H9 (cell line): ENCODE measurements at regions not wholly inside any gene's neighbourhood (a gene's known extent, or its start where the extent isn't known, plus 50 kb on each side); places are given as distances from the start of the nearest gene placed in this dataset.

Source experiments
- DNase-seq: peaks from one replicate; pipeline ENCODE4 v3.0.0-alpha.2; 2017
- H2AFZ ChIP-seq: one replicate; pipeline ENCODE4 v1.6.1; 2013; ENCODE audit warnings: mild to moderate bottlenecking, low read length, control low read depth, moderate library complexity
- H2AK5ac ChIP-seq: 2 replicates; pipeline ENCODE4 v1.6.1; 2013; ENCODE audit warnings: low read length, control low read depth, mixed read lengths; ENCODE audit not compliant: insufficient read length
- H2BK120ac ChIP-seq: one replicate; pipeline ENCODE4 v1.6.1; 2013; ENCODE audit warnings: low read depth, mild to moderate bottlenecking, low read length, control low read depth, inconsistent platforms; ENCODE audit not compliant: poor library complexity, severe bottlenecking
- H2BK12ac ChIP-seq: 2 replicates; pipeline ENCODE4 v1.6.1; 2013; ENCODE audit warnings: low read length, control low read depth, mixed read lengths, low read depth; ENCODE audit not compliant: insufficient read length
- H2BK15ac ChIP-seq: 2 replicates; pipeline ENCODE4 v1.6.1; 2013; ENCODE audit warnings: low read depth, low read length, control low read depth
- H2BK20ac ChIP-seq: one replicate; pipeline ENCODE4 v1.6.1; 2013; ENCODE audit warnings: low read depth, mild to moderate bottlenecking, low read length, control low read depth, inconsistent platforms; ENCODE audit not compliant: poor library complexity, severe bottlenecking
- H2BK5ac ChIP-seq: 2 replicates; pipeline ENCODE4 v1.6.1; 2013; ENCODE audit warnings: low read length, control low read depth, mixed read lengths; ENCODE audit not compliant: insufficient read length
- H3K14ac ChIP-seq: 2 replicates; pipeline ENCODE4 v1.6.1; 2013; ENCODE audit warnings: low read length, control low read depth; ENCODE audit not compliant: insufficient read depth
- H3K18ac ChIP-seq: 2 replicates; pipeline ENCODE4 v1.6.1; 2013; ENCODE audit warnings: low read depth, mild to moderate bottlenecking, mixed read lengths, low read length, control low read depth; ENCODE audit not compliant: insufficient read length
- H3K23ac ChIP-seq: 2 replicates; pipeline ENCODE4 v1.6.1; 2013; ENCODE audit warnings: low read length, control low read depth, mixed read lengths, low read depth; ENCODE audit not compliant: insufficient read length
- H3K23me2 ChIP-seq: 2 replicates; pipeline ENCODE4 v1.6.1; 2013; ENCODE audit warnings: low read depth, mild to moderate bottlenecking, mixed read lengths, low read length, control low read depth; ENCODE audit not compliant: insufficient read length, poor library complexity, severe bottlenecking
- H3K27ac ChIP-seq: 2 replicates; pipeline ENCODE4 v1.5.1; 2013; ENCODE audit warnings: low read length, control low read depth, mixed read lengths, low read depth; ENCODE audit not compliant: insufficient read length
- H3K27me3 ChIP-seq: 2 replicates; pipeline ENCODE4 v1.6.1; 2013; ENCODE audit warnings: low read length, control low read depth, inconsistent platforms; ENCODE audit not compliant: insufficient read depth
- H3K4ac ChIP-seq: 2 replicates; pipeline ENCODE4 v1.6.1; 2013; ENCODE audit warnings: low read depth, mild to moderate bottlenecking, control low read depth, inconsistent platforms, low read length, moderate library complexity
- H3K4me1 ChIP-seq: 2 replicates; pipeline ENCODE4 v1.6.1; 2013; ENCODE audit warnings: low read length, control low read depth, inconsistent platforms; ENCODE audit not compliant: insufficient read depth
- H3K4me2 ChIP-seq: 2 replicates; pipeline ENCODE4 v1.6.1; 2013; ENCODE audit warnings: low read length, control low read depth, mixed read lengths; ENCODE audit not compliant: insufficient read length, insufficient read depth
- H3K56ac ChIP-seq: 2 replicates; pipeline ENCODE4 v1.6.1; 2013; ENCODE audit warnings: low read depth, mild to moderate bottlenecking, mixed read lengths, low read length, control low read depth; ENCODE audit not compliant: insufficient read length
- H3K79me1 ChIP-seq: 2 replicates; pipeline ENCODE4 v1.6.1; 2013; ENCODE audit warnings: low read depth, mild to moderate bottlenecking, moderate library complexity, low read length, control low read depth, inconsistent platforms; ENCODE audit not compliant: insufficient read depth, poor library complexity, severe bottlenecking
- H3K79me2 ChIP-seq: 2 replicates; pipeline ENCODE4 v1.6.1; 2013; ENCODE audit warnings: low read length, control low read depth, inconsistent platforms; ENCODE audit not compliant: insufficient read depth
- H3K9ac ChIP-seq: 2 replicates; pipeline ENCODE4 v1.6.1; 2013; ENCODE audit warnings: low read length, control low read depth, mixed read lengths; ENCODE audit not compliant: insufficient read length; ENCODE audit errors: extremely low read depth
- H3K9me3 ChIP-seq: one replicate; pipeline ENCODE4 v1.6.1; 2013; ENCODE audit warnings: low read depth, low read length, inconsistent platforms; ENCODE audit not compliant: control insufficient read depth
- H3T11ph ChIP-seq: one replicate; pipeline ENCODE4 v1.6.1; 2013; ENCODE audit warnings: mild to moderate bottlenecking, low read length, control low read depth, inconsistent platforms
- H4K20me1 ChIP-seq: one replicate; pipeline ENCODE4 v1.6.1; 2013; ENCODE audit not compliant: control insufficient read depth, insufficient read length, insufficient read depth
- H4K5ac ChIP-seq: 2 replicates; pipeline ENCODE4 v1.6.1; 2013; ENCODE audit warnings: low read depth, mild to moderate bottlenecking, mixed read lengths, low read length, control low read depth; ENCODE audit not compliant: insufficient read length
- H4K8ac ChIP-seq: replicated peaks from 2 replicates; pipeline ENCODE4 v1.6.1; 2013; ENCODE audit warnings: low read length, control low read depth, mixed read lengths, low read depth; ENCODE audit not compliant: insufficient read length
- H4K91ac ChIP-seq: 2 replicates; pipeline ENCODE4 v1.6.1; 2013; ENCODE audit warnings: low read depth, mild to moderate bottlenecking, moderate library complexity, mixed read lengths, low read length, control low read depth; ENCODE audit not compliant: insufficient read length
- H3K27ac Mint-ChIP-seq, 3 experiments: 2 replicates in 2 of 3; 3 replicates in 1 of 3; pipeline ENCODE4 v1.8.0; 2020 to 2021; ENCODE audit warnings: mixed read lengths in 3 of 3, mild to moderate bottlenecking in 1 of 3, moderate library complexity in 1 of 3
- H3K27me3 Mint-ChIP-seq: 2 replicates; pipeline ENCODE4 v1.8.0; 2021; ENCODE audit warnings: low read depth, mild to moderate bottlenecking, moderate library complexity, mixed read lengths
- H3K36me3 Mint-ChIP-seq, 3 experiments: 2 replicates in 2 of 3; 3 replicates in 1 of 3; pipeline ENCODE4 v1.8.0; 2020 to 2021; ENCODE audit warnings: low read depth in 3 of 3, mixed read lengths in 3 of 3; ENCODE audit not compliant: insufficient read depth in 1 of 3
- H3K4me1 Mint-ChIP-seq, 2 experiments: 2 replicates each; pipeline ENCODE4 v1.8.0; 2020; ENCODE audit warnings: mixed read lengths in 2 of 2
- H3K4me3 Mint-ChIP-seq, 2 experiments: 2 replicates in 1 of 2; 3 replicates in 1 of 2; pipeline ENCODE4 v1.8.0; 2020 to 2021; ENCODE audit warnings: mild to moderate bottlenecking in 2 of 2, mixed read lengths in 2 of 2, moderate library complexity in 1 of 2
- H3K9me3 Mint-ChIP-seq, 2 experiments: 2 replicates in 1 of 2; 3 replicates in 1 of 2; pipeline ENCODE4 v1.8.0; 2020; ENCODE audit warnings: mild to moderate bottlenecking in 2 of 2, mixed read lengths in 2 of 2, moderate library complexity in 1 of 2
- WGBS: extraction: QIAGEN DNeasy Blood & Tissue Kit; methylation state at CpG from one replicate; pipeline ENCODE4 v1.1.7; 2013; ENCODE audit warnings: missing lambda C conversion rate, low lambda C conversion rate, mixed read lengths; ENCODE audit not compliant: insufficient read length; ENCODE audit errors: extremely low coverage; 5-methylcytosine and 5-hydroxymethylcytosine counted together
- TF ChIP-seq, protein P1 (sequence below): fragments of 200-600 bp; sonication (generic); conservative IDR thresholded peaks from 3 replicates; pipeline ENCODE4 v1.8.0; 2021; ENCODE audit warnings: antibody characterized with exemption, mild to moderate bottlenecking

DNA sequence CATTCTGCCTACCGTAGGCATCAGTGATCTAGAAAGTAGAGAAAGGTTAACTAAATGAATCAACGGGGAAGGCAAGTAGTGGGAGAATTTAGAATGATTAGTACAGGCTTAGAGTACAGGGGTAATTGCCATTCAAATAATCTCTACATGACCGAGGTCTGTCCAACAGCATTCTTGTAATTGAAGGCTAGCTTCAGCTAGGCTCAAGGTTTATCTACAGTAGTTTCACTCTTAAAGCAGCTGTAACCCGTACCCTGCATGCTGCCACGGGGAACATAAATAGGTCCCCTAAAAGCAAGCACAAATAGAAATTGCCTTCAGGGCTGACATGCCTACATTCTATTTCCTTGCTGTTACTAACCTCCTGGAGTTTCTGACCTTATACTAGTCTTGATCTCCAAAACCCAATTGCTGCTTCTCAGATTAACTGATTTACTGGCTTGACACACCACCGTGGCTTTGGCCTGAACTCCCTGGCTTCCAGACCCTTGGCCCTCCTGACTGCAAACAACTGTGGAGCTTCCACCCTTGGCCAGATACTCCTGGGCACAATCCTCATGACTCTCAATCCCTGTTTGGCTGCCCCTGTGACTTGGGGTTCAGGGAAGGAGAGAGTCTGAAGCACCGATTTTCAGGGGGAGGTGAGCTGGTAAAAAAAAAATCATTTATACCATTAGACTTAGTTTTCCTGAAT is 242.1 kb upstream of the FOXN3 start:
- Histone ChIP-seq H3K14ac (no peak overlapping the region), H3K4me1 (no peaks in the 10 kb centered on the region), H2AFZ (no peak overlapping the region), H2BK12ac (no peak overlapping the region), H3K23me2 (no peaks in the 10 kb centered on the region), H3T11ph (no peak overlapping the region), H3K27me3 (no peaks in the 10 kb centered on the region), H3K18ac (no peak overlapping the region), H2BK5ac (no peak overlapping the region), H4K8ac (no peak overlapping the region), H3K9ac (no peak overlapping the region), H4K20me1 (no peaks in the 10 kb centered on the region), H3K23ac (no peak overlapping the region), H3K79me2 (no peaks in the 10 kb centered on the region), H3K4ac (no peak overlapping the region), H3K4me2 (no peak overlapping the region), H2BK15ac (no peak overlapping the region), H3K56ac (no peak overlapping the region), H3K27ac (no peak overlapping the region), H3K9me3 (no peaks in the 10 kb centered on the region), H4K91ac (no peak overlapping the region), H2BK20ac (no peak overlapping the region), H2AK5ac (no peak overlapping the region), H3K79me1 (no peaks in the 10 kb centered on the region), H2BK120ac (no peak overlapping the region), H4K5ac (no peak overlapping the region)
- TF ChIP-seq, protein P1, sequence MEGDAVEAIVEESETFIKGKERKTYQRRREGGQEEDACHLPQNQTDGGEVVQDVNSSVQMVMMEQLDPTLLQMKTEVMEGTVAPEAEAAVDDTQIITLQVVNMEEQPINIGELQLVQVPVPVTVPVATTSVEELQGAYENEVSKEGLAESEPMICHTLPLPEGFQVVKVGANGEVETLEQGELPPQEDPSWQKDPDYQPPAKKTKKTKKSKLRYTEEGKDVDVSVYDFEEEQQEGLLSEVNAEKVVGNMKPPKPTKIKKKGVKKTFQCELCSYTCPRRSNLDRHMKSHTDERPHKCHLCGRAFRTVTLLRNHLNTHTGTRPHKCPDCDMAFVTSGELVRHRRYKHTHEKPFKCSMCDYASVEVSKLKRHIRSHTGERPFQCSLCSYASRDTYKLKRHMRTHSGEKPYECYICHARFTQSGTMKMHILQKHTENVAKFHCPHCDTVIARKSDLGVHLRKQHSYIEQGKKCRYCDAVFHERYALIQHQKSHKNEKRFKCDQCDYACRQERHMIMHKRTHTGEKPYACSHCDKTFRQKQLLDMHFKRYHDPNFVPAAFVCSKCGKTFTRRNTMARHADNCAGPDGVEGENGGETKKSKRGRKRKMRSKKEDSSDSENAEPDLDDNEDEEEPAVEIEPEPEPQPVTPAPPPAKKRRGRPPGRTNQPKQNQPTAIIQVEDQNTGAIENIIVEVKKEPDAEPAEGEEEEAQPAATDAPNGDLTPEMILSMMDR = no peak
- peaks cover 5 to 15% of the 10 kb centered on the region in 2 experiments; a peak in 4 of 5 replicates for H3K9me3 Mint-ChIP-seq
- no CpG with 5 or more reads among the region's 7 CpGs for WGBS
- H3K4me1 Mint-ChIP-seq = peaks cover 0 to 3% of the 10 kb centered on the region in 2 experiments; a peak in 1 of 4 replicates
- no peak for DNase-seq
- H3K4me3 Mint-ChIP-seq = no peak overlapping the region
- no peak overlapping the region; a peak in 1 of 7 replicates for H3K27ac Mint-ChIP-seq
- peaks cover 4 to 6% (median 5%) of the 10 kb centered on the region in 3 experiments for H3K36me3 Mint-ChIP-seq
- H3K27me3 Mint-ChIP-seq = no peaks in the 10 kb centered on the region; the same call in 1 of the 2 replicates
